HL-60/S4 (cell line): ENCODE measurements at regions not wholly inside any gene's neighbourhood (a gene's known extent, or its start where the extent isn't known, plus 50 kb on each side); places are given as distances from the start of the nearest gene placed in this dataset.

Source experiments
- in situ Hi-C: fragments of 300-500 bp; cut with MboI; formaldehyde crosslinking; loops from 2 replicates; pipeline ENCODE4 v1.14.3; 2022; ENCODE audit warnings: low sequenced_read_pairs

DNA sequence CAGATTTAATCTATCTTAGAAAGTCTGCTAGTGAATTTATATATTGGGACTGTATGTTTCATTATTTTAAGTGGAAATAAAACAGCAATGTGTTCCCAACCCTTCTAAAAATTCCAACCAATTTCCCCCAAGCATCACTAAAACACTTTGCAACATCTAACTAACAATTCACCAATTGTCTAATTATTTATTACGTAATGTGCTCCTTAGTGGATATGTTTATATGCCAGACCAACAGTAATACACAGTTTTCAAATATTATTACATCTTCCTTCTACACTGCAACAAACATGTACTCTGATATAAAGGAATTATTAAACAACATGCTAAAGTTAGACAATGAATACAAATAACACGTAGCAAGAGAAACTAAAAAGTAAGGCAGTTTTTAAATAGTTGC lies 262.6 kb upstream of the THBS1 start:
- in situ Hi-C loops, result no loop called here

GRCh38 chr15:39320355-39320754 lies 260.5 kb upstream of the THBS1 start:
- in situ Hi-C loops, result loop anchor here (5.0 kb wide), 1 partner anchor 257 kb away; no protein-coding TSS in a partner anchor

- in situ Hi-C loops, result loop anchor here (5.0 kb wide), 1 partner anchor 256 kb away; no protein-coding TSS in a partner anchor
These were observed 260.0 kb upstream of the THBS1 start for GRCh38 chr15:39320886-39321285.

DNA sequence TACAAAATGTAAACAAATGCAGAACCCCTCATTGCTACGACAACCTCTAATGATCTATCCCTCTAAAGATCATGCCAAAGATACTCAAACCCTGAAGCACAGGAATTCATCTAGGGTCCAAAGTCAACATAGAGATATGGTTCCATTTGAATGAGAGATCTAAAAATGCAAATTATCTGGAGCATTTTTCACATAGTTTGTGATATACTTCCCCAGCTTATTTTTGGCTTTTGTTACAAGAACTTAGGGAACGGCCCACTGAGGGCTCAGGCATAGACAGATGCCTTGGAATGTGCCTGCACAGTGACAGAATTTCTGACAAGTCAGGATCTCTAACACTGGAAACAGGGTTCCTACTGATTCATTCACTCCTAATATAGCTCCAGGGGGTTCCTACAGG lies 258.9 kb upstream of the THBS1 start:
- in situ Hi-C loops, result loop anchor here (5.0 kb wide), 1 partner anchor 255 kb away; no protein-coding TSS in a partner anchor

DNA sequence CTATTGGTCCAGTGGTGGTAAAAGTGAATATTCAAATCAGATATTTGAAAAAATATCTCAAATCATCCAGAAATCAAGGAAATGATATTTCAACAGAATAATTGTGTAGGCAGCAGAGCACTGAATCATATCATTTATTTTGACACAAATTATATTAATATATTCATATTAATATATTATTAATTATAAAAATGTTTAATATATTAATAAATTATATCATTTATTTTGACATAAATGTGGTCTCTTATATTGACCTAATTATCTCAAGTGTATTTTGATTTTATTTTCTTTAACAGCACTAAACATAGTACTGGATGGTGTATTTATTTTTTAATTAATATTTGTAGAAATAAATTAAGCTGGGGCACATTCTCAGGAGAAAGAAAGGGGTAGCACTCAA lies 257.7 kb upstream of the THBS1 start:
- in situ Hi-C loops, result loop anchor here (5.0 kb wide), 1 partner anchor 254 kb away; no protein-coding TSS in a partner anchor

- in situ Hi-C loops, result loop anchor here (5.0 kb wide), 1 partner anchor 254 kb away; no protein-coding TSS in a partner anchor
These were observed 257.2 kb upstream of the THBS1 start for GRCh38 chr15:39323706-39324105.

- in situ Hi-C loops, result no loop called here
These were observed 254.4 kb upstream of the THBS1 start for GRCh38 chr15:39326306-39326975.

DNA sequence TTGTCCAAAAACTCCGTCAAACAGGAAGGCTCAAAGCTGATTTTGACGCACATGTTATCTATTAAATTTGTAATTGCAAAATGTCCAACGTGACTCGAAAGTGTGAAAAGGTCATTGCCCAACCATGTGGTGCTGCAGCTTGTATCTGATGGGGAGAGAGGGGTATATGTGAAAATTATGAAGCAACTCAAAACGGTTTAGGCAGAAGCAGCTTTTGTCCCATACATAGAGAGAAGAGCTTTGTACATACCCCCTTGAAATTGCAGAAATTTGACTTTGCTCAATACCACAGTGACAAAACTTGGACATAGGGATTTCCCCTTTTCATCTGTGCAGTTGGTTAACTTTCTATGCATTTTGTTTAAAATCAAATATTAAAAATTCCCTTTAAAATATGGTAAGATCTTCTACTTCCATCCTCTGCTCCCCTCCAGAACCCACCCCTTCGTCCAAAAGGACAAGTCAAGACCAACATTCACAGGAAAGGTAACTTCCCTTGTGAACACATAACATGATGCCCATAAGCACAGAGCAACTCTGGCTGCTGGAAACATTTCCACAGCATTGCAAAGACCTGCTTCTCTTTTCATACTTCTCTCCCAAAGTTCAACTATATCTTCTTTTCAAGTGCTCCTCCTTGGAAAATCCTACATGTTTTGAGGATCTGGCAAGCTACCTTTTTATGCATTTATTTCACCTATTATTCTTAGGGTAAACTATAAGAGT lies 253.7 kb upstream of the THBS1 start:
- in situ Hi-C loops, result no loop called here

- in situ Hi-C loops, result no loop called here
These were observed 250.8 kb upstream of the THBS1 start for GRCh38 chr15:39330061-39330460.

DNA sequence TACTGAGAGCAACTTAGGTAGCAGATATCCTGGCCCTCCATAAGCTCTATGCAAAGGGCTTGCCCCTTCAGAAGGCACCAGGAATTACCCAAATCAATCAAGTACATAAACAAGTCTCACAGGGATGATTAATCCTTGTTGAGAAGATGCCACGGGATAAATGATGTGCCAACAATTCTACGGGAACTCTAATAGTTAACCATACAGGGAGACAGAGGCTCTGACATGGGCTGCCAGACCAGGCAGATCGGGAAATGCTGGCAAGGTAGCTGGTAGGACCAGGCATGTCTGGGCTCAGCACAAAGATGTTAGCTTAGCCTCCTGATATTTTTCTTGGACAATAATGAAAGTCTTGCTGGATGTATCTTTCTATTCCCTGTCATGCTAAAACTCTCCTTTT lies 249.3 kb upstream of the THBS1 start:
- in situ Hi-C loops, result no loop called here

- in situ Hi-C loops, result no loop called here
These were observed 248.0 kb upstream of the THBS1 start for GRCh38 chr15:39332846-39333245.

DNA sequence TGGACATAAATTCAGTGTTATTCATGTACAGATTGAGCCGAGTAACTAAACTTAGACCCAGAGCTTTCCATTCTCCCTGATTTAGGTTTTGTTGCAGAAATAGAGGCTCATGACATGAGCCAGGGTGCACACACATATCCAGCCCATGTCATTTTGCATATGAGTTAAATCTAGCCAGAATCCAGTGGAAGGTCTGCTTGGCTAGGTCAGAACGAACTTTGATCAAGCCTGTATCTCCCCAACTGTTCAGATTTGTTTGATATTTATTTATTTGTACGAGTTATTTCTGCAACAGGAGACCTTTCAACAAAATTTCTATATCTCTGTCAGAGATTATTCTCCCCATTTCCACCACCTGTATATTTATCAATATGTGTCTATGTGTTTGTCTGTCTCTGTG lies 247.5 kb upstream of the THBS1 start:
- in situ Hi-C loops, result no loop called here

DNA sequence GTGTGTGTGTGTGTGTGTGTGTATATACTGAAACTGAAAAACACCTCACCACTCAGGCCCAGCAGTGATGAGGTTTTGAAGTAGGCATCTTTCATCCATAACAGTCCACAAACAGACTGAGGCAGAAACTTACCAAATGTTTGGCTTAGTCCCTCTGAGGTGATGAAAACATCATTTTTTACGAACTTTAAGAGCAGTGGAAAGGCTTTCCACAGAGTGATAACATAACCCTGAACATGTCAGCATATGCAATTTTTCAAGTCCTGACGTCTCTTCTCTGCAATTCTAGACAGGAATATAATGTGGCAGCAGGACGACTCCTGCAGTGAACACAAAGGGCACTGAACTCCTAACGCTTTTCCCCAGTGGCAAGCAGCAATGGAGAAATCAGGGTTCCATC lies 247.0 kb upstream of the THBS1 start:
- in situ Hi-C loops, result no loop called here

GRCh38 chr15:39336926-39337325 lies 244.0 kb upstream of the THBS1 start:
- in situ Hi-C loops, result no loop called here

DNA sequence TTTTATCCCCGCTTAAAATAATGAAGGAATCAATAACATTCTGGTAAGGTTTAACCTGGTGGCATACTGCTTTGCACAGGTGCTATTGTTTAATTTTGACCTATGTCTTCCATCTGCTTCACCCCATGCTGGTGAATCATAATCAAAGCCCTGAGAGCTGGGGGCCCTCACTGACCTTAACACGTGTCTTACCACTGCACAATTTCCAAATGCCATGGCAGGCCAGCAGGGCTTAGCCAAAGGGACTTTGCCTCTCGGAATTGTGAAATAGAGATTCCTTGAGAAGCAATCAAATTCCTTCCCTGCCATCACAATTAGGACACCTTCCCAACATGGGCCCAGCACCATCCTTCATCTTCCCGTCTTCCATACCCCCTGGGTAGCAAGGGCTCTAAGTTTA lies 242.6 kb upstream of the THBS1 start:
- in situ Hi-C loops, result no loop called here

DNA sequence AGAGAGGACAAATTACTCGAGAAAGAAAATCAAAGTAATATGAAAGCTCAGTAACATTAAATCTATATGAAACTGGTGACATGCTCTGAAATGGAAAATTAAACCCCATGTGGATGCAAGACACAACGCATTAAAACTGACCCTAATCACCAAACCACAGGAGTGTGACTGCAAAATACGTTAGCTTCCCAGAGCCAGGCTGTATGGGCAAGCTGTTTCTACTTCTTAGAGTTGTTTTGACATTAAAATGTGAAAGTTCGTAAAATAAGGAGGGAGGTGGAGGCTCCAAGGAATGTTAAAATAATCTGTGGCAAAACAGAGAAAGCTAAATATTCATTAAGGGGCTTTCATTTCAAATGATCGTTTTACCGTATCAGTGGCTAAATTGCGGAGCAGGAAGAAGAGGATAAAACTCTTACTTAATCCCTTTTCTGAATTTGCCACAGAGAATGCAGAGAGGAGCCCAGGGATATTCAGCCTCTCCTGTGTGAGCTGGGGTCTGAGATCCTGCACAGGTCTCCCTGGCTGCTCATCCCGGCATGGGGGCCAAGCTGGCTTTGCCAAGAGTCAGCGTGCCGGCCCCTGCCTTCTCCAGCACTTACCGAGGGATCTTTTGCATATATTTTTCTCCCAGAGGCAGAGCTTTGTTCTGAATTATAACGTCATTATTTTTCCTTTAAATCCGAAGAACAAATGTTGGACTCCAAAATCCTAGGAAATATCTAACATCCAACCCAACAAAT lies 239.8 kb upstream of the THBS1 start:
- in situ Hi-C loops, result no loop called here

GRCh38 chr15:39344662-39345141 lies 236.2 kb upstream of the THBS1 start:
- in situ Hi-C loops, result no loop called here

DNA sequence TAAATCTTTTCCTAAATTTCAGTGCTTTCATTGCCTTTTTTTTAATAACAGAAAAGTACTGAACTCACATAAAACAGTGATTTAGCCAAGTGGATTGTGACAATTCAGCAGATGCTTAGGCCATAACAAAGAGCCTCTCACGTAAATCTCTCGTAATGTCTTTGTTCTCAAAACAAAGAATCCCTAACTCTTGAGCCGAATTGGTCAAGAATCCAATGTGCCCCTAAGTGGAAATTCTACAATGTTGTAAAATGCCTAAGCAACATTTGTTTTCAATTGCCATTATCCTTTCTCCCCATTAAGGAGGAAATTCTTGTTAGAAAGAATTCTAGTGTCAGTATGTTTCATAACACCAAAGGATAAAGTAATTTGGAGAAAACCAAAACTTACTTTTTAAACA lies 235.7 kb upstream of the THBS1 start:
- in situ Hi-C loops, result no loop called here

- in situ Hi-C loops, result no loop called here
These were observed 233.4 kb upstream of the THBS1 start for GRCh38 chr15:39347453-39347852.

DNA sequence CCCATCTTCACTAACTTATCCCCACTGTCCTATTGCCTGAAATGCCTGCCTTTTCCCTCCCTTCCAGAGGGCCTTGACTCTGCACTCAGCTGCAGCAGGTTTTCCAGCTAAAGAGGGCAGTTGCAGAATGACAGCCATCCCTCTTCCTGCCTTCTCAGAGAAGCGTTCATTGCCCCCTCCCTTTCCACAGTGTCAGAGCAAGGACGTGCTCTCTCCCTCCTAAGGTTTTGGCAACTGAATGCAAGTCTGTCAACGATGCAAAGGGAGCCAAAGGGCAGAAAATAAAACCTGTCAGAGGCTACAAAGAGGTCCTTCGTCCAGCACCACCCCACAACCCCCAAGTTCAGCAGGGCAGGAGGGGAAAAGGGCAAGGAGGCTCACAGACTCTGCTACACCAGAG lies 230.1 kb upstream of the THBS1 start:
- in situ Hi-C loops, result no loop called here

- in situ Hi-C loops, result no loop called here
These were observed 226.7 kb upstream of the THBS1 start for GRCh38 chr15:39354189-39354588.
